Stomach (tissue), 4 donors: ENCODE measurements at regions not wholly inside any gene's neighbourhood (a gene's known extent, or its start where the extent isn't known, plus 50 kb on each side); places are given as distances from the start of the nearest gene placed in this dataset.

Experiments
- CTCF ChIP-seq, 7 experiments: fragments of 450-650 bp in 4 of 7; fragments of 200-600 bp in 3 of 7; sonication (generic) in 3 of 7; IDR thresholded peaks; one replicate each; pipeline ENCODE4 v1.5.1; 2016 to 2019; ENCODE audit warnings: antibody characterized with exemption in 7 of 7, control low read depth in 2 of 7, mild to moderate bottlenecking in 1 of 7
- EP300 ChIP-seq: sonication (generic); formaldehyde crosslinking; IDR thresholded peaks from one replicate; pipeline ENCODE4 v1.6.1; 2017; ENCODE audit warnings: antibody characterized with exemption

- TF ChIP-seq CTCF (IDR thresholded peaks at IDR 0.05) (no peak), EP300 (no peak)
Observed at GRCh38 chr2:126801473-126801872, 97.2 kb upstream of the TEX51 start.
